ENCODE measurements at regions not wholly inside any gene's neighbourhood (a gene's known extent, or its start where the extent isn't known, plus 50 kb on each side); places are given as distances from the start of the nearest gene placed in this dataset.

GRCh38 chr22:44405661-44406060 is 92.4 kb downstream of the RTL6 start:
- no peak for TF ChIP-seq CTCF (IDR thresholded peaks at IDR 0.05; ENCODE audit: low read depth, low read length)
- no peak for TF ChIP-seq POLR2A (IDR thresholded peaks at IDR 0.05; ENCODE audit: extremely low read depth, insufficient read length)
- no peak for TF ChIP-seq MAX (IDR thresholded peaks at IDR 0.05; ENCODE audit: low read depth, low read length)
- no peak for TF ChIP-seq MYC (IDR thresholded peaks at IDR 0.05; ENCODE audit: low read depth, low read length)
- no peak for DNase-seq (ENCODE audit: low read depth)
- H3K4me3 ChIP-seq (ENCODE audit: low read depth, low read length) = no peak overlapping the region

GRCh38 chr22:44404341-44405020 is 91.7 kb upstream of the SHISAL1 start:
- peak; percentile 65 for DNase-seq (ENCODE audit: low read depth)
- TF ChIP-seq MYC (IDR thresholded peaks at IDR 0.05; ENCODE audit: low read depth, low read length) = no peak
- TF ChIP-seq MAX (IDR thresholded peaks at IDR 0.05; ENCODE audit: low read depth, low read length) = no peak
- TF ChIP-seq CTCF (IDR thresholded peaks at IDR 0.05; ENCODE audit: low read depth, low read length) = no peak
- TF ChIP-seq POLR2A (IDR thresholded peaks at IDR 0.05; ENCODE audit: extremely low read depth, insufficient read length) = no peak
- no peak overlapping the region for H3K4me3 ChIP-seq (ENCODE audit: low read depth, low read length)

GRCh38 chr22:44403602-44404329 is 91.0 kb upstream of the SHISAL1 start:
- H3K4me3 ChIP-seq (ENCODE audit: low read depth, low read length) = no peak overlapping the region
- DNase-seq (ENCODE audit: low read depth) = no peak
- no peak for TF ChIP-seq MYC (IDR thresholded peaks at IDR 0.05; ENCODE audit: low read depth, low read length)
- no peak for TF ChIP-seq POLR2A (IDR thresholded peaks at IDR 0.05; ENCODE audit: extremely low read depth, insufficient read length)
- no peak for TF ChIP-seq MAX (IDR thresholded peaks at IDR 0.05; ENCODE audit: low read depth, low read length)
- no peak for TF ChIP-seq CTCF (IDR thresholded peaks at IDR 0.05; ENCODE audit: low read depth, low read length)

GRCh38 chr22:44403166-44403565 is 90.4 kb upstream of the SHISAL1 start:
- H3K4me3 ChIP-seq (ENCODE audit: low read depth, low read length) = no peak overlapping the region
- no peak for DNase-seq (ENCODE audit: low read depth)
- no peak for TF ChIP-seq MYC (IDR thresholded peaks at IDR 0.05; ENCODE audit: low read depth, low read length)
- no peak for TF ChIP-seq CTCF (IDR thresholded peaks at IDR 0.05; ENCODE audit: low read depth, low read length)
- no peak for TF ChIP-seq POLR2A (IDR thresholded peaks at IDR 0.05; ENCODE audit: extremely low read depth, insufficient read length)
- TF ChIP-seq MAX (IDR thresholded peaks at IDR 0.05; ENCODE audit: low read depth, low read length) = no peak

- no peak overlapping the region for H3K4me3 ChIP-seq (ENCODE audit: low read depth, low read length)
- no peak for TF ChIP-seq MYC (IDR thresholded peaks at IDR 0.05; ENCODE audit: low read depth, low read length)
- TF ChIP-seq CTCF (IDR thresholded peaks at IDR 0.05; ENCODE audit: low read depth, low read length) = no peak
- no peak for TF ChIP-seq MAX (IDR thresholded peaks at IDR 0.05; ENCODE audit: low read depth, low read length)
- no peak for TF ChIP-seq POLR2A (IDR thresholded peaks at IDR 0.05; ENCODE audit: extremely low read depth, insufficient read length)
- DNase-seq (ENCODE audit: low read depth) = no peak
Measured at GRCh38 chr22:44402196-44403111, 89.7 kb upstream of the SHISAL1 start.
